Sigmoid colon (tissue), 6 donors: ENCODE measurements at regions not wholly inside any gene's neighbourhood (a gene's known extent, or its start where the extent isn't known, plus 50 kb on each side); places are given as distances from the start of the nearest gene placed in this dataset.

Experiments
- DNase-seq: peaks from one replicate; pipeline ENCODE4 v3.0.0-alpha.2; 2019
- H3K27ac ChIP-seq, 4 donors: fragments of 200-600 bp; sonication (generic); one replicate each; pipeline ENCODE4 v1.5.1; 2016 to 2019; ENCODE audit warnings: mild to moderate bottlenecking in 1 of 4
- H3K27me3 ChIP-seq, 3 donors: fragments of 200-600 bp; sonication (generic); one replicate each; pipeline ENCODE4 v1.5.1; 2019; ENCODE audit warnings: mild to moderate bottlenecking in 1 of 3
- H3K36me3 ChIP-seq, 4 donors: fragments of 200-600 bp; sonication (generic); one replicate each; pipeline ENCODE4 v1.5.1; 2016 to 2019
- H3K4me1 ChIP-seq, 4 donors: fragments of 200-600 bp; sonication (generic); one replicate each; pipeline ENCODE4 v1.5.1; 2017 to 2019
- H3K4me3 ChIP-seq, 4 donors: fragments of 200-600 bp; sonication (generic); one replicate each; pipeline ENCODE4 v1.5.1; 2017 to 2019; ENCODE audit warnings: mild to moderate bottlenecking in 2 of 4, moderate library complexity in 1 of 4
- H3K9me3 ChIP-seq, 4 donors: fragments of 200-600 bp in 3 of 4; sonication (generic) in 3 of 4; one replicate each; pipeline versions ENCODE4 v1.5.1 to v1.6.1; 2013 to 2019
- EP300 ChIP-seq, 4 donors: sonication (generic); formaldehyde crosslinking; IDR thresholded peaks; one replicate each; pipeline ENCODE4 v1.6.1; 2017; ENCODE audit warnings: antibody characterized with exemption in 4 of 4
- POLR2A ChIP-seq, 2 donors: fragments of 450-650 bp; IDR thresholded peaks; one replicate each; pipeline ENCODE4 v1.6.1; 2016; ENCODE audit warnings: antibody characterized with exemption in 2 of 2, mild to moderate bottlenecking in 2 of 2, moderate library complexity in 2 of 2
- POLR2AphosphoS5 ChIP-seq, 4 donors: sonication (generic); formaldehyde crosslinking; IDR thresholded peaks; one replicate each; pipeline ENCODE4 v1.6.1; 2017; ENCODE audit warnings: antibody characterized with exemption in 4 of 4
- WGBS, 2 donors: extraction: QIAGEN DNeasy Blood & Tissue Kit; methylation state at CpG; one replicate each; pipeline ENCODE4 v1.1.7; 2013; 5-methylcytosine and 5-hydroxymethylcytosine counted together
- intact Hi-C: fragments of 100-400 bp; cut with DNase I; formaldehyde crosslinking; loops from one replicate; pipeline ENCODE4 v1.15.1; 2023
- TF ChIP-seq, protein P1 (sequence below), 4 experiments: fragments of 450-650 bp in 3 of 4; fragments of 200-600 bp in 1 of 4; IDR thresholded peaks; one replicate each; pipeline ENCODE4 v1.5.1; 2016 to 2019; ENCODE audit warnings: antibody characterized with exemption in 4 of 4, mild to moderate bottlenecking in 3 of 4, moderate library complexity in 2 of 4
- donor health status: healthy with polysubstance abuse.
- donor health status: healthy.

GRCh38 chr6:144730088-144730645 is 445.0 kb downstream of the UTRN start:
- H3K36me3 ChIP-seq = peaks cover 0 to 8% (median 0%) of the 10 kb centered on the region in 4 donors
- no peak overlapping the region for H3K4me3 ChIP-seq
- intact Hi-C loops = no loop called here
- 33 to 70% methylated on average over 5 of the region's 5 CpGs for WGBS, 2 donors
- H3K27me3 ChIP-seq = no peaks in the 10 kb centered on the region
- no peak for DNase-seq
- TF ChIP-seq POLR2AphosphoS5 (IDR thresholded peaks at IDR 0.05) (no peak), EP300 (IDR thresholded peaks at IDR 0.05) (no peak), POLR2A (IDR thresholded peaks at IDR 0.05) (no peak)
- TF ChIP-seq, protein P1, sequence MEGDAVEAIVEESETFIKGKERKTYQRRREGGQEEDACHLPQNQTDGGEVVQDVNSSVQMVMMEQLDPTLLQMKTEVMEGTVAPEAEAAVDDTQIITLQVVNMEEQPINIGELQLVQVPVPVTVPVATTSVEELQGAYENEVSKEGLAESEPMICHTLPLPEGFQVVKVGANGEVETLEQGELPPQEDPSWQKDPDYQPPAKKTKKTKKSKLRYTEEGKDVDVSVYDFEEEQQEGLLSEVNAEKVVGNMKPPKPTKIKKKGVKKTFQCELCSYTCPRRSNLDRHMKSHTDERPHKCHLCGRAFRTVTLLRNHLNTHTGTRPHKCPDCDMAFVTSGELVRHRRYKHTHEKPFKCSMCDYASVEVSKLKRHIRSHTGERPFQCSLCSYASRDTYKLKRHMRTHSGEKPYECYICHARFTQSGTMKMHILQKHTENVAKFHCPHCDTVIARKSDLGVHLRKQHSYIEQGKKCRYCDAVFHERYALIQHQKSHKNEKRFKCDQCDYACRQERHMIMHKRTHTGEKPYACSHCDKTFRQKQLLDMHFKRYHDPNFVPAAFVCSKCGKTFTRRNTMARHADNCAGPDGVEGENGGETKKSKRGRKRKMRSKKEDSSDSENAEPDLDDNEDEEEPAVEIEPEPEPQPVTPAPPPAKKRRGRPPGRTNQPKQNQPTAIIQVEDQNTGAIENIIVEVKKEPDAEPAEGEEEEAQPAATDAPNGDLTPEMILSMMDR (IDR thresholded peaks at IDR 0.05) = no peak
- H3K4me1 ChIP-seq = no peaks in the 10 kb centered on the region
- H3K27ac ChIP-seq = no peak overlapping the region
- no peaks in the 10 kb centered on the region for H3K9me3 ChIP-seq

- intact Hi-C loops = no loop called here
- H3K27ac ChIP-seq = no peak overlapping the region
These were observed 446.1 kb downstream of the UTRN start for GRCh38 chr6:144731229-144731628.

DNA sequence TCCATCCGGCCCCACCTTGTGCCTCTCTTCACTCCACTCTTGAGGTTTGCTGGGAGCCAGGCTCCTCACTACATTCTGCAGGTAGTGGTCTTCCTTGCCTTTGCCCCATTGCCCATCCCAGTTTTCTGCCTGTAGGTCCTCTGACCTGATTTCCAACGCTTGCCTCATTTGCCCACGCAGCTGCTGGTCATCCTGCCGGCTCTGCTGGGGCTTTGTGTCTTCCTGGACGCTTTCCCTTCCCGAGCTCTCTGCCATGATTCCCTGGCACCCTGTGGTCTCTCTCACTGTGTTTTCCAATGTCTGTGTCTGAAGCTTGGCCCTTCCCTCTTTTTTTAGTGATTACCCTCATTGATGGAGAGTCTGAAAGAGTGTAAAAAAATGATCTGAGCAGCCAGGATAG is 451.6 kb downstream of the UTRN start:
- H3K27me3 ChIP-seq = no peaks in the 10 kb centered on the region
- H3K27ac ChIP-seq = no peak overlapping the region
- TF ChIP-seq, protein P1 (IDR thresholded peaks at IDR 0.05) = no peak
- no peak for TF ChIP-seq POLR2A (IDR thresholded peaks at IDR 0.05)
- H3K36me3 ChIP-seq = peaks cover 0 to 2% (median 0%) of the 10 kb centered on the region in 4 donors
- H3K4me1 ChIP-seq = no peaks in the 10 kb centered on the region
- DNase-seq = no peak
- intact Hi-C loops = no loop called here
- H3K9me3 ChIP-seq = no peaks in the 10 kb centered on the region
- 96 to 97% methylated on average over 6 of the region's 6 CpGs for WGBS, 2 donors
- no peak overlapping the region for H3K4me3 ChIP-seq

More at GRCh38 chr6:144731229-144731628, 446.1 kb downstream of the UTRN start:
- Histone ChIP-seq H3K4me1 (no peaks in the 10 kb centered on the region), H3K4me3 (no peak overlapping the region), H3K36me3 (peaks cover 0 to 8% (median 0%) of the 10 kb centered on the region in 4 donors), H3K9me3 (no peaks in the 10 kb centered on the region), H3K27me3 (no peaks in the 10 kb centered on the region)
- WGBS, 2 donors = 69 to 82% methylated on average over 3 of the region's 3 CpGs
- TF ChIP-seq POLR2A (IDR thresholded peaks at IDR 0.05) (no peak), EP300 (IDR thresholded peaks at IDR 0.05) (no peak), POLR2AphosphoS5 (IDR thresholded peaks at IDR 0.05) (no peak)
- TF ChIP-seq, protein P1 (IDR thresholded peaks at IDR 0.05) = no peak
- DNase-seq = no peak

GRCh38 chr6:144737998-144738397 is 452.9 kb downstream of the UTRN start:
- H3K27ac ChIP-seq = no peak overlapping the region
- intact Hi-C loops = no loop called here
- no peaks in the 10 kb centered on the region for H3K4me1 ChIP-seq
- no peaks in the 10 kb centered on the region for H3K36me3 ChIP-seq
- no peak for DNase-seq
- H3K27me3 ChIP-seq = no peaks in the 10 kb centered on the region
- H3K9me3 ChIP-seq = no peaks in the 10 kb centered on the region
- TF ChIP-seq EP300 (IDR thresholded peaks at IDR 0.05) (no peak), POLR2AphosphoS5 (IDR thresholded peaks at IDR 0.05) (no peak)
- TF ChIP-seq, protein P1 (IDR thresholded peaks at IDR 0.05) = no peak
- 90 to 94% methylated on average over 4 of the region's 4 CpGs for WGBS, 2 donors
- H3K4me3 ChIP-seq = no peak overlapping the region

- intact Hi-C loops = no loop called here
- Histone ChIP-seq H3K4me3 (no peak overlapping the region), H3K36me3 (no peaks in the 10 kb centered on the region), H3K27me3 (no peaks in the 10 kb centered on the region), H3K9me3 (no peaks in the 10 kb centered on the region), H3K4me1 (no peaks in the 10 kb centered on the region), H3K27ac (no peak overlapping the region)
- 97 to 100% methylated on average over 1 of the region's 1 CpG for WGBS, 2 donors
- TF ChIP-seq, protein P1 (IDR thresholded peaks at IDR 0.05) = no peak
- TF ChIP-seq POLR2A (IDR thresholded peaks at IDR 0.05) (no peak), POLR2AphosphoS5 (IDR thresholded peaks at IDR 0.05) (no peak), EP300 (IDR thresholded peaks at IDR 0.05) (no peak)
- no peak for DNase-seq
These were observed 454.7 kb downstream of the UTRN start for GRCh38 chr6:144739873-144740272.
